Right atrium auricular region (tissue), 2 donors: ENCODE measurements at regions not wholly inside any gene's neighbourhood (a gene's known extent, or its start where the extent isn't known, plus 50 kb on each side); places are given as distances from the start of the nearest gene placed in this dataset.
A peak's percentile ranks its signal among the peaks of the same experiment; 100 is the strongest.

Experiments
- DNase-seq: peaks from one replicate; pipeline ENCODE4 v3.0.0-alpha.2; 2019; ENCODE audit warnings: low spot score
- H3K27ac ChIP-seq, 2 donors: fragments of 200-600 bp; sonication (generic); 1 replicate in 1 of 2; 2 replicates in 1 of 2; pipeline ENCODE4 v1.5.1; 2016 to 2019
- H3K27me3 ChIP-seq, 2 donors: fragments of 200-600 bp; sonication (generic); one replicate each; pipeline versions ENCODE4 v1.5.1 to v1.6.0; 2017 to 2019
- H3K36me3 ChIP-seq: fragments of 200-600 bp; sonication (generic); one replicate; pipeline ENCODE4 v1.5.1; 2016
- H3K4me1 ChIP-seq, 2 donors: fragments of 200-600 bp; sonication (generic); one replicate each; pipeline versions ENCODE4 v1.5.1 to v1.6.0; 2017 to 2019
- H3K4me3 ChIP-seq, 2 donors: fragments of 200-600 bp; sonication (generic); 1 replicate in 1 of 2; 2 replicates in 1 of 2; pipeline ENCODE4 v1.5.1; 2017 to 2019; ENCODE audit warnings: mild to moderate bottlenecking in 1 of 2, moderate library complexity in 1 of 2
- H3K9me3 ChIP-seq, 2 donors: fragments of 200-600 bp; sonication (generic); one replicate each; pipeline ENCODE4 v1.5.1; 2019
- TF ChIP-seq, protein P1 (sequence below), 2 donors: fragments of 200-600 bp; sonication (generic); IDR thresholded peaks; one replicate each; pipeline ENCODE4 v1.5.1; 2019; ENCODE audit warnings: antibody characterized with exemption in 2 of 2

DNA sequence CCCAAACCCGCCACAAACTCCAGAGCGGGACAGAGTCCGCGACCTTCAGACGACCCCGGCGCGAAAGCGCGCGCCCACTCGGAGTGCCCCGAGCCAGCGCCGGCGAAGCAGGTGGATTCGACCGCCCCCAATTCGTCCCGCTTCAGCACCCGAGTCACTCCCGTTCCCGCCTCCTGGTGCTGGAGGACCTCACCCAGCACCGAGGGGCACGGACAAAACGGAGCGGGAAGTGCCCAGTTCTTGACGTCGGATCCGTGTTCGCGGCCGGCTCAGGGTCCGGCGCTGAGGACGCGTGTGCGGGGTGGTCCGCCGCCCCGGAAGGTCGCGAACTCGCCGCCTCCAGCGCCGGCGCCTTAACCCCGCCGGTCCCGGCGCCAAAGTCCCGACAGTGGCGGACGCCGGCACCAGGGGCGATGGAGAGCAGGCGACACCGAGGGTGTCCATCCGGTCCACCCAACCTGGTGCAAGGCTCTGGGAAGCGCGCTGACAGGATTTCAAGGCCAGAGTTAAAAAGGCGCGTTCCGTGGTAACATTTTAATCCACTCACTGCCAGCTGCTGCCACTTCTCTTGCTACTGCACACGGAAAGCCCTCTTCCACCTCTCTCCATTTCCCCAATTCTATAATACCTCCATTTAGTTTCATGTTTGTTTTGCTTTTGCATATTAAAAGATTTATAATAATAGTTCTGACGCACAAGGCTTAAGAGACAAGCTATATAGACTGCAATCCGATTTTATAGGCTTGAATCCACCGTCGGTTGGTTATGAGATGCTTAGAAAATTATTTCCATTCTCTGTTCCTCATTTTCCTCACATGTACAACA is 240.0 kb upstream of the CPNE8 start:
- H3K36me3 ChIP-seq, result no peaks in the 10 kb centered on the region
- H3K4me3 ChIP-seq, result peak overlapping the region; percentile 36 to 59
- no peak overlapping the region for H3K27ac ChIP-seq
- H3K27me3 ChIP-seq, result no peaks in the 10 kb centered on the region
- peaks cover 0 to 4% of the 10 kb centered on the region in 2 donors for H3K9me3 ChIP-seq
- peaks cover 0 to 15% of the 10 kb centered on the region in 2 donors for H3K4me1 ChIP-seq
- TF ChIP-seq, protein P1, sequence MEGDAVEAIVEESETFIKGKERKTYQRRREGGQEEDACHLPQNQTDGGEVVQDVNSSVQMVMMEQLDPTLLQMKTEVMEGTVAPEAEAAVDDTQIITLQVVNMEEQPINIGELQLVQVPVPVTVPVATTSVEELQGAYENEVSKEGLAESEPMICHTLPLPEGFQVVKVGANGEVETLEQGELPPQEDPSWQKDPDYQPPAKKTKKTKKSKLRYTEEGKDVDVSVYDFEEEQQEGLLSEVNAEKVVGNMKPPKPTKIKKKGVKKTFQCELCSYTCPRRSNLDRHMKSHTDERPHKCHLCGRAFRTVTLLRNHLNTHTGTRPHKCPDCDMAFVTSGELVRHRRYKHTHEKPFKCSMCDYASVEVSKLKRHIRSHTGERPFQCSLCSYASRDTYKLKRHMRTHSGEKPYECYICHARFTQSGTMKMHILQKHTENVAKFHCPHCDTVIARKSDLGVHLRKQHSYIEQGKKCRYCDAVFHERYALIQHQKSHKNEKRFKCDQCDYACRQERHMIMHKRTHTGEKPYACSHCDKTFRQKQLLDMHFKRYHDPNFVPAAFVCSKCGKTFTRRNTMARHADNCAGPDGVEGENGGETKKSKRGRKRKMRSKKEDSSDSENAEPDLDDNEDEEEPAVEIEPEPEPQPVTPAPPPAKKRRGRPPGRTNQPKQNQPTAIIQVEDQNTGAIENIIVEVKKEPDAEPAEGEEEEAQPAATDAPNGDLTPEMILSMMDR (IDR thresholded peaks at IDR 0.05), result peak; percentile 71 to 87
- DNase-seq, result peak; percentile 59

DNA sequence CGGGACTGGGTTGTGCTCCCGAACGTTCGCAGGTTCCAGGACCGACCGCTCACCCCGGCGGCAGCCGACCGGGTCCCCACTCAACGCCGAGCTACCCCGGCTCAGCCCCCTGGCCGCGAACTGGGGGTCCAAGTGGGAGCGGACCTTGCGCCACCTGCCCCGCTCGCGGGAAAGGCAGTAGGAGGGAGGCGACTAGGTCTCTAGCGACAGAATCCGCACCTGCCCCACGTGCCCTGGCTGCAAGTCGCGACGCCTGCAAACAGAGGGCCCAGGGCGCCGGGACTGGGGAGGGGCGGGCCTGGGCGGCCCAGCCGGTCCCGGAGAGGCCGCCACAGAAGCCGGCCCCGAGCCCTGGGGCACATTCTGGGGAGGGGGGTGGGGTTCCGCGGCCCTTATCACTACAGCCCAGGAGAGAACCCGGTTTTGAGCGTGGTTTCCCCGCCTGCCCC is 239.2 kb upstream of the CPNE8 start:
- no peaks in the 10 kb centered on the region for H3K36me3 ChIP-seq
- H3K4me3 ChIP-seq, result peak overlapping the region; percentile 36 to 59
- H3K4me1 ChIP-seq, result peaks cover 0 to 15% of the 10 kb centered on the region in 2 donors
- no peak overlapping the region for H3K27ac ChIP-seq
- no peaks in the 10 kb centered on the region for H3K27me3 ChIP-seq
- no peak for DNase-seq
- TF ChIP-seq, protein P1 (IDR thresholded peaks at IDR 0.05), result no peak
- H3K9me3 ChIP-seq, result peaks cover 0 to 3% of the 10 kb centered on the region in 2 donors

DNA sequence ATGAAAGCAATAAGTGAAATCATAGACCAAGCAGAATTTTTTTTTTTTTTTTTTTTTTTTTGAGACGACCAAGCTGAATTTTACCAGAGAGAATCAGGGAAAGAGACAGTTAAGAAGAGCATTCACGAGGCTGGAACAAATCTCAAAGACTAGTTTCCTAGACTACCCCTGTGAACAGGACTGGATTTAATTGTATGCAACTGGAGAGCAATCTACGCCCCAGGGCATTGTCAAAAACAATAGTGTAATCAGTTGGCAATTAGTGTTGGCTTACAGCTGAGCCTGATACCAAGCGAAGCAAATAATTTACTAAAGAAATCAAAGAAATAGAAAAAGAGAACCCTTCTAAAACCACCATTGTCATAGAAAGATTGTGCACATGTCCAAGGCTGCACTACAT is 232.9 kb upstream of the CPNE8 start:
- Histone ChIP-seq H3K4me1 (no peaks in the 10 kb centered on the region), H3K9me3 (no peaks in the 10 kb centered on the region), H3K27me3 (no peaks in the 10 kb centered on the region), H3K4me3 (no peak overlapping the region), H3K36me3 (no peaks in the 10 kb centered on the region), H3K27ac (no peak overlapping the region)
- TF ChIP-seq, protein P1 (IDR thresholded peaks at IDR 0.05), result no peak
- DNase-seq, result no peak

DNA sequence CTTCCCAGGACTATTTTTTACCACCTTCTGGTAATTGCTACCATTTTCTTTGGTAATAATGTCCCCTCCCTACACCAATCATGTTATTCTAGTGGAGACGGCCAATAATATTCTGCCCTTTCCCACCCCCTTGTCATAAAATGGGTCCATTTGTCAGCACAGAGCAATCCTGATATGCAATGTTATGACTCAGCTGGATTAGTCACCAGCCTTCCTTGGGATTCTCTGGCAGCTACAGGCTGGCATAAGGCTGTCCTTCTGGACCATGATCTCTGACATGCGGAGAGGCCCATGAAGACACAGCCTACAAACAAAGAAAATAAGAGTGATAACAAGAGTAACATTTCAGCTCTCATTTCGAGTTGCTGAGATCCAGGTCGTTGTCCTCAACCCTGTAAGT is 222.0 kb upstream of the CPNE8 start:
- no peak overlapping the region for H3K27ac ChIP-seq
- DNase-seq, result no peak
- H3K36me3 ChIP-seq, result no peaks in the 10 kb centered on the region
- H3K27me3 ChIP-seq, result no peaks in the 10 kb centered on the region
- no peaks in the 10 kb centered on the region for H3K4me1 ChIP-seq
- TF ChIP-seq, protein P1 (IDR thresholded peaks at IDR 0.05), result no peak
- no peaks in the 10 kb centered on the region for H3K9me3 ChIP-seq
- H3K4me3 ChIP-seq, result no peak overlapping the region

DNA sequence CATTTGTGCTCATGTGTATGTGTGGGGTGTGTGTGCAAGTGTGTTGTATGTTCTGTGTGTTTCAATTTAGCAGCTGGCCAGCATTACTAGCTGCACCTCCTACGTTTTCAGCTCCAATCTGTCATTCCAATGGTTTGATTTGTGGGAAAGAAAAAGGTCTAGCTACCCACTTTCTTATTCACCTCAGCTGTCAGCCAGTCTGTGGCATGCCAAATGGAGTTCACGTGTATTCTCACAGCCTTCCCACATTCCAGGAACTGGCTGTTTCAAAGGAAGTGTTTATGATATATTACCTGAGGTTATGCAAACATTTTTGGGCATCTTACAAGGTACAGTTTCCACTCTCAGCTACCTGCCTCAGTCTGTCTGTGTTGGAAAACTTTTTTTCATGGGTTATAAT is 220.2 kb upstream of the CPNE8 start:
- Histone ChIP-seq H3K27ac (no peak overlapping the region), H3K27me3 (no peaks in the 10 kb centered on the region), H3K9me3 (no peaks in the 10 kb centered on the region), H3K36me3 (no peaks in the 10 kb centered on the region), H3K4me3 (no peak overlapping the region), H3K4me1 (no peaks in the 10 kb centered on the region)
- no peak for DNase-seq
- TF ChIP-seq, protein P1 (IDR thresholded peaks at IDR 0.05), result no peak
